SU-DHL-6 (cell line): ENCODE measurements at regions not wholly inside any gene's neighbourhood (a gene's known extent, or its start where the extent isn't known, plus 50 kb on each side); places are given as distances from the start of the nearest gene placed in this dataset.
"Not testable (repeated sequence)": the region's sequence is repeated elsewhere in the genome, so short reads cannot be mapped to it uniquely, and the experiment has no call there.

Experiments
- H2AFZ ChIP-seq: fragments of 200-600 bp; sonication (generic); 2 replicates; pipeline ENCODE4 v1.6.1; 2014; ENCODE audit warnings: low read depth, mild to moderate bottlenecking, moderate library complexity, mixed read lengths, antibody characterized with exemption, low read length; ENCODE audit not compliant: severe bottlenecking
- H3F3A ChIP-seq: fragments of 200-600 bp; shearing (Covaris generic); 2 replicates; pipeline ENCODE4 v1.6.0; 2016; ENCODE audit warnings: antibody characterized with exemption, mild to moderate bottlenecking; ENCODE audit not compliant: insufficient read depth
- H3K27ac ChIP-seq: fragments of 200-600 bp; sonication (generic); 2 replicates; pipeline ENCODE4 v1.5.1; 2016; ENCODE audit warnings: low read depth, mild to moderate bottlenecking, low read length, moderate library complexity, mixed read lengths
- H3K27me3 ChIP-seq: fragments of 200-600 bp; sonication (generic), shearing (Covaris generic); 2 replicates; pipeline ENCODE4 v1.6.0; 2014; ENCODE audit warnings: mild to moderate bottlenecking, low read length
- H3K36me3 ChIP-seq: fragments of 200-600 bp; sonication (generic); 2 replicates; pipeline ENCODE4 v1.6.1; 2014; ENCODE audit warnings: mild to moderate bottlenecking, low read length, mixed read lengths
- H3K4me2 ChIP-seq: fragments of 300-600, 200-600 bp; shearing (Covaris generic), sonication (generic); 2 replicates; pipeline ENCODE4 v1.6.0; 2014; ENCODE audit warnings: low read length, low read depth, mild to moderate bottlenecking; ENCODE audit not compliant: poor library complexity, severe bottlenecking
- H3K4me3 ChIP-seq: fragments of 200-600 bp; sonication (generic); 2 replicates; pipeline ENCODE4 v1.5.1; 2014; ENCODE audit warnings: antibody characterized with exemption, low read length, mild to moderate bottlenecking, mixed read lengths; ENCODE audit not compliant: insufficient read depth, poor library complexity, severe bottlenecking
- H3K79me2 ChIP-seq: fragments of 200-600 bp; sonication (generic); 2 replicates; pipeline ENCODE4 v1.6.1; 2014; ENCODE audit warnings: mild to moderate bottlenecking, low read length, moderate library complexity; ENCODE audit not compliant: insufficient read depth
- H3K9ac ChIP-seq: fragments of 200-600 bp; sonication (generic); 2 replicates; pipeline ENCODE4 v1.7.0; 2014; ENCODE audit warnings: mild to moderate bottlenecking, low read length
- H3K9me2 ChIP-seq: fragments of 200-600 bp; sonication (generic); replicated peaks from 2 replicates; pipeline ENCODE4 v1.6.1; 2014; ENCODE audit warnings: low read length; ENCODE audit not compliant: insufficient read depth
- H3K9me3 ChIP-seq: fragments of 200-600 bp; sonication (generic); 2 replicates; pipeline ENCODE4 v1.6.1; 2014; ENCODE audit warnings: low read length, mixed read lengths; ENCODE audit not compliant: insufficient read depth
- H4K20me1 ChIP-seq: fragments of 200-600 bp; sonication (generic); 2 replicates; pipeline ENCODE4 v1.6.1; 2014; ENCODE audit warnings: low read depth, mild to moderate bottlenecking, antibody characterized with exemption, low read length, moderate library complexity, mixed read lengths
- CTCF ChIP-seq: fragments of 200-600 bp; sonication (generic); IDR thresholded peaks from one replicate; pipeline ENCODE4 v1.5.1; 2017; ENCODE audit warnings: antibody characterized with exemption, mild to moderate bottlenecking, low read length, moderate library complexity; ENCODE audit not compliant: insufficient read depth, poor library complexity, severe bottlenecking
- EZH2phosphoT487 ChIP-seq: fragments of 200-600 bp; sonication (generic), shearing (Covaris generic); conservative IDR thresholded peaks from 2 replicates; pipeline ENCODE4 v1.6.1; 2018; ENCODE audit warnings: mild to moderate bottlenecking, antibody characterized with exemption, low read length, moderate library complexity, mixed read lengths

GRCh38 chr14:43087666-43088065 is 1419.4 kb downstream of the FSCB start:
- Histone ChIP-seq H4K20me1 (no peaks in the 10 kb centered on the region), H3K9ac (no peak overlapping the region), H3F3A (no peaks in the 10 kb centered on the region), H3K4me2 (no peak overlapping the region), H3K9me2 (no peaks in the 10 kb centered on the region), H3K27me3 (no peaks in the 10 kb centered on the region), H2AFZ (peak overlapping the region; percentile 9), H3K4me3 (no peak overlapping the region), H3K79me2 (no peaks in the 10 kb centered on the region), H3K27ac (no peak overlapping the region), H3K36me3 (no peaks in the 10 kb centered on the region), H3K9me3 (no peaks in the 10 kb centered on the region)
- no peak for TF ChIP-seq EZH2phosphoT487
- no peak for TF ChIP-seq CTCF

- Histone ChIP-seq H3K9ac (no peak overlapping the region), H2AFZ (peak overlapping the region; percentile 78), H3K4me3 (no peak overlapping the region), H3K4me2 (no peak overlapping the region), H3K27me3 (no peaks in the 10 kb centered on the region), H4K20me1 (no peaks in the 10 kb centered on the region), H3K79me2 (no peaks in the 10 kb centered on the region), H3K9me3 (no peaks in the 10 kb centered on the region), H3K9me2 (no peaks in the 10 kb centered on the region), H3F3A (no peaks in the 10 kb centered on the region), H3K27ac (no peak overlapping the region), H3K36me3 (no peaks in the 10 kb centered on the region)
- TF ChIP-seq EZH2phosphoT487 (no peak), CTCF (no peak)
Measured at GRCh38 chr14:43085819-43086218, 1421.3 kb downstream of the FSCB start.

- not testable (repeated sequence) for H3K9me2 ChIP-seq, H3K9me3 ChIP-seq, H4K20me1 ChIP-seq, H3K27me3 ChIP-seq, H3K27ac ChIP-seq, H3K4me2 ChIP-seq, H3K79me2 ChIP-seq, H3K9ac ChIP-seq, H3K36me3 ChIP-seq, H2AFZ ChIP-seq, H3F3A ChIP-seq, H3K4me3 ChIP-seq
Measured at GRCh38 chr14:43067372-43067771, 1439.7 kb downstream of the FSCB start.

- H3K27me3 ChIP-seq, result no peaks in the 10 kb centered on the region
- no peak overlapping the region for H3K27ac ChIP-seq
- H3K9me2 ChIP-seq, result no peaks in the 10 kb centered on the region
- H3K9me3 ChIP-seq, result peaks cover 5% of the 10 kb centered on the region; the same call in 1 of the 2 replicates
- TF ChIP-seq CTCF (no peak), EZH2phosphoT487 (no peak)
- H3K9ac ChIP-seq, result no peak overlapping the region
- H3F3A ChIP-seq, result no peaks in the 10 kb centered on the region
- no peak overlapping the region for H3K4me2 ChIP-seq
- no peak overlapping the region for H3K4me3 ChIP-seq
- no peaks in the 10 kb centered on the region for H4K20me1 ChIP-seq
- no peaks in the 10 kb centered on the region for H3K36me3 ChIP-seq
- H2AFZ ChIP-seq, result no peak overlapping the region
- H3K79me2 ChIP-seq, result no peaks in the 10 kb centered on the region
Measured at GRCh38 chr14:43056106-43056505, 1449.4 kb downstream of the LRFN5 start.
